Neural progenitor cell (in vitro differentiated cells): ENCODE measurements at regions not wholly inside any gene's neighbourhood (a gene's known extent, or its start where the extent isn't known, plus 50 kb on each side); places are given as distances from the start of the nearest gene placed in this dataset.
"Not testable (repeated sequence)": the region's sequence is repeated elsewhere in the genome, so short reads cannot be mapped to it uniquely, and the experiment has no call there.

Source experiments
- DNase-seq: peaks from one replicate; pipeline ENCODE4 v3.0.0-alpha.2; 2016; ENCODE audit warnings: low spot score
- H2AFZ ChIP-seq: fragments of 200-600 bp; sonication (generic); replicated peaks from 2 replicates; pipeline ENCODE4 v1.6.1; 2016; ENCODE audit warnings: antibody characterized with exemption
- H3F3A ChIP-seq: fragments of 200-600 bp; sonication (generic); 2 replicates; pipeline ENCODE4 v1.6.1; 2016; ENCODE audit warnings: antibody characterized with exemption, low read depth
- H3K27ac ChIP-seq: fragments of 200-600 bp; sonication (generic); 2 replicates; pipeline ENCODE4 v1.5.1; 2016; ENCODE audit warnings: mild to moderate bottlenecking
- H3K27me3 ChIP-seq: fragments of 200-600 bp; sonication (generic); 2 replicates; pipeline ENCODE4 v1.6.1; 2016; ENCODE audit warnings: mild to moderate bottlenecking, moderate library complexity
- H3K36me3 ChIP-seq: fragments of 200-600 bp; sonication (generic); 2 replicates; pipeline ENCODE4 v1.5.1; 2016
- H3K4me1 ChIP-seq: fragments of 200-600 bp; sonication (generic); 2 replicates; pipeline ENCODE4 v1.6.1; 2016; ENCODE audit warnings: mixed run types
- H3K4me2 ChIP-seq: fragments of 200-600 bp; sonication (generic); 2 replicates; pipeline ENCODE4 v1.6.1; 2016
- H3K4me3 ChIP-seq: fragments of 200-600 bp; sonication (generic); 2 replicates; pipeline ENCODE4 v1.5.1; 2016
- H3K79me2 ChIP-seq: fragments of 200-600 bp; sonication (generic); 2 replicates; pipeline ENCODE4 v1.6.1; 2016; ENCODE audit warnings: low read depth
- H3K9ac ChIP-seq: fragments of 200-600 bp; sonication (generic); 2 replicates; pipeline ENCODE4 v1.6.1; 2016
- H3K9me3 ChIP-seq: fragments of 200-600 bp; sonication (generic); 2 replicates; pipeline ENCODE4 v1.5.1; 2016; ENCODE audit warnings: low read depth
- H4K20me1 ChIP-seq: fragments of 200-600 bp; sonication (generic); 2 replicates; pipeline ENCODE4 v1.6.1; 2016; ENCODE audit warnings: low read depth
- H3K27ac Mint-ChIP-seq: 3 replicates; pipeline ENCODE4 v1.8.0; 2021; ENCODE audit warnings: mixed read lengths
- H3K27me3 Mint-ChIP-seq: 2 replicates; pipeline ENCODE4 v1.8.0; 2022; ENCODE audit warnings: low read depth, mild to moderate bottlenecking, inconsistent platforms, moderate library complexity, mixed read lengths; ENCODE audit not compliant: insufficient read depth
- H3K36me3 Mint-ChIP-seq: 3 replicates; pipeline ENCODE4 v1.8.0; 2021; ENCODE audit warnings: mixed read lengths
- H3K4me1 Mint-ChIP-seq: 3 replicates; pipeline ENCODE4 v1.8.0; 2021; ENCODE audit warnings: mixed read lengths
- H3K4me3 Mint-ChIP-seq: 3 replicates; pipeline ENCODE4 v1.8.0; 2021; ENCODE audit warnings: mild to moderate bottlenecking, moderate library complexity, mixed read lengths
- H3K9me3 Mint-ChIP-seq: 3 replicates; pipeline ENCODE4 v1.8.0; 2020; ENCODE audit warnings: mixed read lengths
- EZH2 ChIP-seq: fragments of 200-600 bp; sonication (generic); IDR thresholded peaks from 2 replicates; pipeline ENCODE4 v1.6.1; 2017; ENCODE audit warnings: antibody characterized with exemption, mild to moderate bottlenecking, moderate library complexity
- EZH2phosphoT487 ChIP-seq: fragments of 200-600 bp; sonication (generic); IDR thresholded peaks from 2 replicates; pipeline ENCODE4 v1.6.1; 2017; ENCODE audit warnings: antibody characterized with exemption
- TF ChIP-seq, protein P1 (sequence below): fragments of 200-600 bp; sonication (generic); IDR thresholded peaks from 2 replicates; pipeline ENCODE4 v1.5.1; 2017; ENCODE audit warnings: antibody characterized with exemption, mild to moderate bottlenecking

DNA sequence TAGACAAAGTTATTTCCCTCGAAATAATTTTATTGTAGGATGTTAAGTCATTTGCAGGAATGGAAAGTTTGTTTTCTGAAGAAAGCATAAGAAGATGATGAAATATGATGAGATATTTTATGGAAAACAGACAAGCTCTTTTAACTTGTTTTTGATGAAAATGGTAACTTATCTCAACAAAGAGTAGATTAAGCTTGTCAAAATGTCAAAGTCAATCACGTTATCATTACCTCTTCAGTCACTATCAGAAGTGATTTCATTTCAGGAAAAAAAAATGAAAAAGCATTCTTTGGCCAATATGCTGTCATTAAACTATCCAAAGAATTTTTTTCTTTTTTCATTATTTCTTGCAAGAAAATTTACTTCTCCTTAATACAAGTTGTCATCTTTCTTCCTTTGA is 221.0 kb upstream of the ANKRD50 start:
- Mint-ChIP-seq H3K27me3 (no peaks in the 10 kb centered on the region), H3K4me3 (no peak overlapping the region), H3K36me3 (no peaks in the 10 kb centered on the region), H3K4me1 (peaks cover 17% of the 10 kb centered on the region), H3K9me3 (no peaks in the 10 kb centered on the region), H3K27ac (no peak overlapping the region)
- no peaks in the 10 kb centered on the region for H3K36me3 ChIP-seq
- H4K20me1 ChIP-seq, result no peaks in the 10 kb centered on the region
- H3K27me3 ChIP-seq, result no peaks in the 10 kb centered on the region
- H3K4me2 ChIP-seq, result no peak overlapping the region
- H3K9ac ChIP-seq, result no peak overlapping the region
- no peak for DNase-seq
- TF ChIP-seq EZH2, result no peak
- TF ChIP-seq EZH2phosphoT487, result no peak
- TF ChIP-seq, protein P1, sequence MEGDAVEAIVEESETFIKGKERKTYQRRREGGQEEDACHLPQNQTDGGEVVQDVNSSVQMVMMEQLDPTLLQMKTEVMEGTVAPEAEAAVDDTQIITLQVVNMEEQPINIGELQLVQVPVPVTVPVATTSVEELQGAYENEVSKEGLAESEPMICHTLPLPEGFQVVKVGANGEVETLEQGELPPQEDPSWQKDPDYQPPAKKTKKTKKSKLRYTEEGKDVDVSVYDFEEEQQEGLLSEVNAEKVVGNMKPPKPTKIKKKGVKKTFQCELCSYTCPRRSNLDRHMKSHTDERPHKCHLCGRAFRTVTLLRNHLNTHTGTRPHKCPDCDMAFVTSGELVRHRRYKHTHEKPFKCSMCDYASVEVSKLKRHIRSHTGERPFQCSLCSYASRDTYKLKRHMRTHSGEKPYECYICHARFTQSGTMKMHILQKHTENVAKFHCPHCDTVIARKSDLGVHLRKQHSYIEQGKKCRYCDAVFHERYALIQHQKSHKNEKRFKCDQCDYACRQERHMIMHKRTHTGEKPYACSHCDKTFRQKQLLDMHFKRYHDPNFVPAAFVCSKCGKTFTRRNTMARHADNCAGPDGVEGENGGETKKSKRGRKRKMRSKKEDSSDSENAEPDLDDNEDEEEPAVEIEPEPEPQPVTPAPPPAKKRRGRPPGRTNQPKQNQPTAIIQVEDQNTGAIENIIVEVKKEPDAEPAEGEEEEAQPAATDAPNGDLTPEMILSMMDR, result no peak
- no peaks in the 10 kb centered on the region for H3F3A ChIP-seq
- H3K9me3 ChIP-seq, result no peaks in the 10 kb centered on the region
- H3K4me3 ChIP-seq, result no peak overlapping the region
- no peak overlapping the region for H3K27ac ChIP-seq
- H3K79me2 ChIP-seq, result no peaks in the 10 kb centered on the region
- H3K4me1 ChIP-seq, result peaks cover 5% of the 10 kb centered on the region
- no peak overlapping the region for H2AFZ ChIP-seq

DNA sequence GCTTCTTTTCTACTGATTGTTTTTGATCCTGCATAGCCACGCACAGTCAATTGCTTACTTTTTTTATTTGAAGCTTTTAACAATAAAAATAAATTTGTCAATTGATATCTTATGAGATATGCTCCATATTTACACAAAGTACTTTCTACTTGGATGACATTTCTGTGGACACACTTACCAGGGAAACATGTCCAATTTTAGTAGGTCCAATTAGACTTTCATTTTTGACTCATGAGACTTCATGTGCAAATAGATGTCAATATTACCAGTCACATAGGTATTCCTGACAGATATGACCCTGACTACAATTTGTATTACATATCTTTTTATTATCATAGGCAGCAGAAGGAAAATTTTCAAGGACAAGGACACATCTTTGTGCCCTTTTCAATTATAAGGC is 219.9 kb upstream of the ANKRD50 start:
- Histone ChIP-seq H3K27me3 (no peaks in the 10 kb centered on the region), H4K20me1 (no peaks in the 10 kb centered on the region), H3K27ac (no peak overlapping the region), H3K4me3 (no peak overlapping the region), H3K4me1 (peaks cover 5% of the 10 kb centered on the region), H3K9me3 (no peaks in the 10 kb centered on the region), H3F3A (no peaks in the 10 kb centered on the region), H3K79me2 (no peaks in the 10 kb centered on the region), H3K4me2 (no peak overlapping the region), H3K9ac (no peak overlapping the region), H2AFZ (no peak overlapping the region), H3K36me3 (no peaks in the 10 kb centered on the region)
- Mint-ChIP-seq H3K36me3 (no peaks in the 10 kb centered on the region), H3K27ac (no peak overlapping the region), H3K9me3 (no peaks in the 10 kb centered on the region), H3K4me1 (peaks cover 15% of the 10 kb centered on the region), H3K27me3 (peaks cover 1% of the 10 kb centered on the region), H3K4me3 (no peak overlapping the region)
- DNase-seq, result no peak
- TF ChIP-seq EZH2 (no peak), EZH2phosphoT487 (no peak)
- TF ChIP-seq, protein P1, result no peak

DNA sequence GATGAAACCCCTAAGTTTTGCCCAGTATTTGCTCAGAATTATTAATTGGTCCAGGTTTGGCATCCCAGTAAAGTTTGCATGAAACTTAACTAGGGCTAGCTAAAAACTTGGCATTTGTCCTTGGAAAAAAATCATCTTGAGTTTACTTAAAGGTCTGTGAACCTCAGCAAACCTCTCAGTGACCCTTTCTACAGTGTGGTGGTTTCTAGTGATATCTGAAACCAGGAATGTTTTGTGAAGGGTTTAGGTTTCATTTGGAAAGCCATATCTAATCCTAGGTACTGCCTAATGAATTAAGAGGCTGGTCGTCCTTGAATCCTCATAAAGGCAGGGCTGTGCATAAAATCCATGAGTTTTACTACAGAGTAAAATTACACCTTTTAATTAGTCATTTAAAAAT is 218.5 kb upstream of the ANKRD50 start:
- Mint-ChIP-seq H3K9me3 (no peaks in the 10 kb centered on the region), H3K27ac (no peak overlapping the region), H3K4me3 (no peak overlapping the region), H3K27me3 (peaks cover 2% of the 10 kb centered on the region), H3K4me1 (peaks cover 9% of the 10 kb centered on the region), H3K36me3 (no peaks in the 10 kb centered on the region)
- Histone ChIP-seq H3K9ac (no peak overlapping the region), H4K20me1 (no peaks in the 10 kb centered on the region), H3K27me3 (no peaks in the 10 kb centered on the region), H3K79me2 (no peaks in the 10 kb centered on the region), H3K9me3 (no peaks in the 10 kb centered on the region), H2AFZ (no peak overlapping the region), H3K4me3 (no peak overlapping the region), H3K4me1 (peaks cover 5% of the 10 kb centered on the region), H3K36me3 (no peaks in the 10 kb centered on the region), H3K4me2 (no peak overlapping the region), H3F3A (no peaks in the 10 kb centered on the region), H3K27ac (no peak overlapping the region)
- DNase-seq, result no peak
- TF ChIP-seq EZH2 (no peak), EZH2phosphoT487 (no peak)
- TF ChIP-seq, protein P1, result no peak

DNA sequence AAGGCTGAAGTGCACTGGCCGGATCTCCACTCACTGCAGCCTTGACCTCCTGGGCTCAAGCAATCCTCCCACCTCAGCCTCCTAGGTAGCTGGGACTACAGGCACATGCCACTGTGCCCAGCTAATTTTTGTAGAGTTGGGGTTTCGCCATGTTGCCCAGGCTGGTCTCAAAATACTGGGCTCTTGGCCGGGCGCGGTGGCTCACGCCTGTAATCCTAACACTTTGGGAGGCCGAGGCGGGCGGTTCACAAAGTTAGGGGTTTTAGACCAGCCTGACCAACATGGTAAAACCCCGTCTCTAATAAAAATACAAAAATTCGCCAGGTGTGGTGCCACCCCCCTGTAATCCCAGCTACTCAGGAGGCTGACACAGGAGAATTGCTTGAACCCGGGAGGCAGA is 210.2 kb upstream of the ANKRD50 start:
- not testable (repeated sequence) for H3K27ac ChIP-seq, H3K4me1 ChIP-seq, H3K36me3 Mint-ChIP-seq

More for the DNA sequence above, 210.2 kb upstream of the ANKRD50 start:
- H3K9me3 Mint-ChIP-seq, H3K27ac Mint-ChIP-seq, H3K36me3 ChIP-seq, DNase-seq, H3K9me3 ChIP-seq, H3F3A ChIP-seq, H3K27me3 ChIP-seq, H3K9ac ChIP-seq, H3K4me3 Mint-ChIP-seq, H3K4me1 Mint-ChIP-seq, H3K4me3 ChIP-seq, H3K79me2 ChIP-seq, H4K20me1 ChIP-seq, H3K4me2 ChIP-seq, H3K27me3 Mint-ChIP-seq: not testable (repeated sequence)
- H2AFZ ChIP-seq, result peak overlapping the region; percentile 89
